Stimulated activated CD4-positive, alpha-beta T cell treated with anti-CD3 and anti-CD28 coated beads, Interleukin-1b, Interleukin-23, amount 100 ng/mL, for 48 hours (primary cell): ENCODE measurements at regions not wholly inside any gene's neighbourhood (a gene's known extent, or its start where the extent isn't known, plus 50 kb on each side); places are given as distances from the start of the nearest gene placed in this dataset.
"Not testable (repeated sequence)": the region's sequence is repeated elsewhere in the genome, so short reads cannot be mapped to it uniquely, and the experiment has no call there.

Source experiments
- DNase-seq: peaks from one replicate; pipeline ENCODE4 v3.0.0-alpha.2; 2020

DNA sequence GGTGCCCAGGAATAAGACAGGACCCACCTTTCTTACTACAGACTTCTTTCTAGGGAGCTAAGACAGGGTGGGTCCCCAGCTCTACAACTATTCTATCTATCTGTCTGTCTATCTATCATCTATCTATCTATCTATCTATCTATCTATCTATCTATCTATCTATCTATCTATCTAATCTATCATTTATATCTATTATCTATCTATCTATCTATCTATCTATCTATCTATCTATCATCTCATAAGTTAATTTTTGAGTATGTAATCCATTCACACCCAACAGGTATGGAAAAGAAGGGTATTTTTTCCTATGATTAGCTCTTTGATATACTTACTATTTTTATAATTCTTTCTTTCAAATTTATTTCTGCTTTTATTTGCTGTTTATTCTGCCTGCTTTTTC lies 55.9 kb downstream of the BAMBI start:
- DNase-seq, result no peak

DNA sequence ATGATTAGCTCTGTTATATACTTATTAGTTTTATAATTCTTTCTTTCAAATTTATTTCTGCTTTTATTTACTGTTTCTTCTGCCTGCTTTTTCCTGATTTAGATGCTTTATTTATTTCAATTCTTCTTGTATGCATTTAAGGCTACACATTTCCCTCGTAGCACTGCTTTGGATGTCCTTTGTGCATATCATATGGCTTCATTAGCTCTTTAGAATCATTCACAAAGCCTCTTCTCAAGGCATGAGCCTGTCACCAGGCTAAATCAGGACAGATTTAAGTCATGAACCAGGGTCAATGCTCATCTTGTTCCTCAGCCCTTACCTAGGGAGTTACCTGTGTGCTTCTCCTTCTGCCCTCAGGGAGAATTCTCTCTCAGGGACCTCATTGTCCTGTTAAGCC lies 56.3 kb downstream of the BAMBI start:
- no peak for DNase-seq

DNA sequence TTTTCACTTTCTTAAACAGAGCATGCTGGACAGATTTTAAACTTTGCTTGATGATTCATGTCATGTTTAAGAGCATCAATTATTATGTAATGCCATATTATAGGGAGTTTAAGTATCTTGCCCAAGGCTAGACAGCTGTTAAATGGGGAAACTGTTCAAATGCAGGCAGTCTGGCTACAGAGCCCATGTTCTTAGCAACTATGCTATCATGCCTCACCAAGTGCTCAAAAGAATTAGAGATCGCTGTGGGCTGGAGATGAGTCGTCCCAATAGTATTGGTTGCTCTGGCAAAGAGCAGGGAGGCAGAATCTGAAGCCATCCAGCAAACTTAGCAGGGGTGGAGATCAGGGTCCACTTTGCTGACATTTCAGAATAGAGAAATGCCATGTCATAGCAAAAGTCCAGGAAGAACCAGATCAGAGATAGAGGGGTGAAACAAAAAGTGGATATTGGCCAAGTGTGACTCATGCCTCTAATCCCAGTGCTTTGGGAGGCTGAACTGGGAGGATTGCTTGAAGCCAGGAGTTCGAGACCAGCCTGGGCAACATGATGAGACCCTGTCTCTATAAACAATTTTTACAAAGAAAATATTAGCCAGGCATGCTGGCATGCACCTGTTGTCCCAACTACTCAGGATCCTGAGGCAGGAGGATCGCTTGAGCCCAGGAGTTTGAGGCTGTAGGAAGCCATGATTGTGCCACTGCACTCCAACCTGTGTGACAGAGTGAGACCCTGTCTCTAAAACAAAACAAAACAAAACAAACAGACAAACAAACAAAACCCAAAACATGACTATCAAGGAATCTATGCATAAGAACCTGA lies 57.8 kb downstream of the BAMBI start:
- no peak for DNase-seq

DNA sequence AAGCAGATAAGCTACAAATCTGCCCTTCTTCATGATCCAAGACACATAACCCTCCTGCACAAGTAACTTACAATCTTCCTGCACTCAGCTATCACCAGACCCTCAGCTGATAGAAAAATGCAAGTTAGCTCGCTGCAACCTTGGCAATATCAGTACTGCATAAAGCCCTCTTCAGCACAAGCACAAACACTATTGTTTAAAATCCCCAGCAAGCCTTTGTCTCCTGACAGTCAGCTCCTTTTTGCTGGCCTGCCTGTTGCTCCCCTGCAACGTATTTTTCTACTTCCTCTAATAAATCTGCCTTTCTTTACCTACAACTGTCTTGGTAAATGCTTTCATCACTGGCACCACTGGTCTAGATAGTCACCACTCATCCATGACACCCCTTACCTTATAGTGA lies 59.8 kb downstream of the BAMBI start:
- DNase-seq, result no peak

DNA sequence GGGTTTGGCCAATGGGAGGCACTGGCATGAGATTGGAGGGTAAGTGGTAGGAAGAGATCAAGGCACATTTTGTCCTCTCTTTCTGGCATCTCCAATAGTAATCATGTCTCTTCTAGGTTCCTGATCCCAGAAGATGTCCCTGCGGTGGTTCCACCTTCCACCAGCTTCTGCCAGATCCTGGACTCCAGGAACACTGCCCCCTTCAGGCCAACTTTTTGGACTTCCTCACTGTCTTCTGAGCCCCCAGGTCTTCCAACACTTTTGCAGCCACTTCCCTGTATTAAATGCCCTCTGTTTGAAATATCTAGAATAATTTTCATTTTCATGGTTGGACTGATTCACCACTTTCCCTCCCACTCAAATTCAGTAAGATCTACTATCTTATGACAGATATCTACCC lies 60.9 kb downstream of the BAMBI start:
- DNase-seq, result no peak

DNA sequence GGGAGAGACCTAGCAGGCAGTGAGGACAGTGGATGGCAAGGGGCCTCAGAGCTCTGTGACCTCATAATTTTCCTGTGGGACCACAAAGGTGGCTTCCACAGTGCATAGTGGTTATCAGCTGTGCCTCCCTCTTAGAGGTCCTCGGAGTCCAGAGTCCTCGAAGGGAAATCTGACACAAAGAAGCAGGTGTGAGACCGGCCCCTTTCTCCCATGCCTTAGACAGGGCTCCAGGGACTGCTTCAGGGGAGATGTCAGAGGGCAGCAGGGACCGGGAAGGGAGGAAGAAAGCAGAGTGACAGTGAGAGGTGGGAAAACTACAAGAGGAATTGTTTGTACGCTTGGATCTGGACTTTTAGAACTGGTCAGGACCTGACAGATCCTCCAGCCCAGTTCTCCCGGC lies 66.3 kb downstream of the BAMBI start:
- no peak for DNase-seq

DNA sequence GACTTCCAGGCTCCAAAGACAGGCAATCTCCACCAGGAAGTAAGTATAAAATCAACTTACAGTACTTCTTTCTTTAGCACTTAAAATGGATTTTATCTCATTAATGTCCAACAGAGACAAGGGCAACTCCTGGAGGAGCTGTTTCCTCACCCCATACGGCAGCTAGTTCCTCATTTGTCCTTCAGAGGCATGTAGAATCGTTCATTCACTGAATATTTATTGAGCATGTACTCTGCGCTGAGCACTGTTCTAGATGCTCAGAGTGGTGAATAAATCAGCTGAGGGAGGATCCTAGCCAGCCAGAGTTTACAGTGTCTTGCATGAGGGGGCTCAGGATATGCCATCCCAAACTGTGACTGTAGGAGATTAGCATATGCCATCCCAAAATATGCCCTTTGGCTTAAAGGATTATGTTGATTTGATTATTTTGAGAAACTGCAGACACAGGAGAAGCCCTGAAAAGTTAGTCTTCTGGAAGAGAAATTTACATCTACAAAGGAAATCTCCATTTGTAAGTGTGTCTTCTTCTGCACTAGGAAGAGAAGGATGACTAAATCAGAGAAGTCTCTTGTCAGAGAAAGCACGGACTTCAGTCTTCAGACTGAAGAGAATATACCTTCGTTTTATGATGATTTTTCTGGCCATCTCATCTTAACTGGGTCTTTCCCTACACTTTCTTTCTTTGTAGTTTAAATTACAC lies 66.9 kb downstream of the BAMBI start:
- no peak for DNase-seq

DNA sequence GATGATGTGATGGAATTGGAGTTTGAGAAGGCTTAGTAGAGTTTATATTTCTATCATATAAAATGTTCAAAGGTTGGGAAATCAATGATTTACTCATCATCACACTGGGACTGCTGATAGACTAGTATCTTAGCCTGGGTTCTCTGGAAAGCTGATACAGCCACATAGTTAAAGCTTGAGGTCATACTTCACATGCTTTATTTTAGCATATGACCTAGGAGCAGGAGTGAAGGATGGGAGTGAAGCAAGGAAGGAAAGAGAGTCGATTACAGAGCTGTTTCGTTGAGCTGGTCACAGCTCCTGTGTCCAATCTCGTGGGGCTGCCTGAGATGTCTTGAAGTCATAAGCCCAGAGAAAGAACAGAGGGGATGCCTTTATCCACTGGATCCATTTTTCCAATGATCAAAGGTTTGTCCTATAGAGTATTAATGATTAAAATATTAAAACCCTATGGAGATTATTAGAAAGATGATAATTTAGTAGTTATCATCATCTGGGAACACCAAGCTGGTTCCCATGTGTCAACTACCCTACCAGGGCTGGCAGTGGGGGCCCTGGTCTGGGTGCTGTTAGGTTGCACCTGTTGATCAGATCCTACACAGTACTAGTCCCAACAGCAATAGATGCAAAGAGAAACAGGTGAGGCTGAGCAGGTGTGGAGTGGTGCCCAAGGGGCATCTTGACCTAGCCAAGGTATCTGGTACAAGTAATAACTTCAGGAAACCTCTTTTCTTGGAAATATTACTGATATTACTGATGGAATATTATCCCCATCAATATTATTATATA lies 77.8 kb downstream of the BAMBI start:
- DNase-seq, result no peak

DNA sequence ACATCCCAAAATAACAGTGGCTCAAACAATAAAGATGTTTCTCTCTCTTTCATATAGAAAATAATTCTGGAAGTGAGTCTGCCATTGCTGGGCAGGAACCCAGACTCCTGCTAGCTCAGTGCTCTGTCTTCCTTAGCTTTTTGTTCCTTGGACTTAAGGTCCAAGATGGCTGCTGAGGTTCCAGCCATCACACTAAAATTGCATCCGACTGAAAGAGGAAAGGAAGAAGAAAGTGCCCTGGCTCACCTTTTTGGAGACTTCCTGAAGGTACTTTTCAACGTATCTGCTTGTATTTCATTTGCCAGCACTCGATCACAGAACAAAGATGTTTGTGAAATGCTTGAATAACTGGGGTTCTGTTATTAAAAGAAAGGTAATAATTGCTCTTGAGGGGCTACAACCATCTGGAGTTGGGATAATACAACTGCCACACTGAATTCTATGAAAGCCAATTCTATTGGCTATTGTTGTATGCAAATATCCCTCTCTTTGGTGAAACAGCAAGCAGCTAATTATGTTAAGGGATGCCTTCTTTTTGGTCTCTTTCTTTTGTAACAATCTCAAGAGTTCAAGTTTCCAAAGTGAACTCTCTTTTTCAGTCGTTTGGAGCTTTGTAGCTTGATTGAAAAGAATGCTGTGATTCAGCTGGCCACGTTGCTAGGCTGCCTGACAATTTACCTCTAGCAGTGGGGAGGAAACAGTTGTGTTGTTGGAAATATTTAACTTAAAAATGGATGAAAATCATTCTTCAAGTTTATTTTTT lies 83.9 kb downstream of the BAMBI start:
- no peak for DNase-seq

DNA sequence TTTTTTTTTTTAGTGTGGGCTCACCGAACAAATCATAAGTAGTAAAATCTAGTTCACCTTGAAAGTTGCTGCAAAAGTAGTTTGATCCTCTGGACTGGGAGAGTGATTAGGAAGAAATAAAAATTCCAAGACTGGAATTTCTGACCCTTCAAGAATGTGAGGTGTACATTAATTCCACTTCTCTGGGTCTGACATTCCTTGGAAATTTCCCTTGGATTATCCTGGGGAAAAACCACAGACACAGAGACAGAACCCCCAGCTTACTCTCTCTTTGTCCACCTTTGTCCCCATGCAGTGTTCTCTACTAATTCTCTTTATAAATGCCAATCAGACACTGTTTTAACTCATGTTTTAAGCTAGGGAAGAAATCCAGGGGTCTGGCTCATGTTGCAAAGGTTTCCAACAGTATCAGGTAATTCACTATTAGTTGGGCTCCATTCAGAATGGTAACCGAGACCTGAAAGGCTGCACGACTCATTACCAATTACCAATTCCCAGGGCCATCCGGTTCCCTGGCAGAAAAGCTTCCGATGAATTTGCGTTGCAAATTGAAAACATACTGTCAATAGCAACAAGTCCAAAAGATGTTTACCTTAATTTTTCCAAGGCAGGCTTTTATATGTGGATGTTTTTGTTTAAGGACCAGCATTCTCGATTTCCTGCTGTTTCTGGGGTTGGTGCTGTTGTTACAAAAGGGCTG lies 86.3 kb downstream of the BAMBI start:
- no peak for DNase-seq

DNA sequence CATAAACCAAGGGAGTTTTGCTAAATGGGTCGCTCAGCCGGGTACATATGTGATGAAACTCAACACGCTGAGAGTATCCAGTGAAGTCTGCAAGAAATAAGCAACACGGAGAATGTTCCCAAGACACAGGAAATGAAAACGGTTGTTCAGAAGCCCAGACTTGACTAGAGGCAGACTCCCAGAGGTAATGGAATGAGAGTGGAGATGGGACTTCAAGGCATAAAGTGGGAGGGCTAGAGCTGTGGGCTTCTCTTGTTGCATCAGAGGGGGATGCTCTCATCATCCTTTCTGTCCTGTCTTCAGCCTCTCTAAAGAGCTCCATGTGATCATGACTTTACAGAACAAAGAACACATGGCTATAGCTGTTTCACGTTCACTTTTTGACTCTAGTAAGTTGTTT lies 88.3 kb downstream of the BAMBI start:
- no peak for DNase-seq

DNA sequence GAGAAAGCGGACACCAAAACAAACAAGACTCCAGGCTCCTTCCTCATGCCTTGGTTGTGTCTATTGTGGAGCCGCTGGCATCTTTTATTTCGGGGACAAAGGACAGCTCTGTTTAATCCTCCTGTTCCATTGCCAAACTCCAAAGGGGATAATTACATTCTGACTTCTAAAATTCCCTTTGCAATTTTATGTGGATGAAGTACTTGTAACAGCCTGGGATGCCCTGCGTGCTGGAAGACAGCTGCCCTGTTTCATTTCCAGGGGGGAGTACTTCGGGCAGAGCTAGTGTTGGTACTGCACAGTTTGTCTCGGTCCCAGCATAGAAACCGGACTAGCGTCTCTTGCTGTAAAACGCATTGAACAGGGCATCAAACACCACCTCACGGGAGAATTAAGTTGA lies 90.9 kb downstream of the BAMBI start:
- no peak for DNase-seq

DNA sequence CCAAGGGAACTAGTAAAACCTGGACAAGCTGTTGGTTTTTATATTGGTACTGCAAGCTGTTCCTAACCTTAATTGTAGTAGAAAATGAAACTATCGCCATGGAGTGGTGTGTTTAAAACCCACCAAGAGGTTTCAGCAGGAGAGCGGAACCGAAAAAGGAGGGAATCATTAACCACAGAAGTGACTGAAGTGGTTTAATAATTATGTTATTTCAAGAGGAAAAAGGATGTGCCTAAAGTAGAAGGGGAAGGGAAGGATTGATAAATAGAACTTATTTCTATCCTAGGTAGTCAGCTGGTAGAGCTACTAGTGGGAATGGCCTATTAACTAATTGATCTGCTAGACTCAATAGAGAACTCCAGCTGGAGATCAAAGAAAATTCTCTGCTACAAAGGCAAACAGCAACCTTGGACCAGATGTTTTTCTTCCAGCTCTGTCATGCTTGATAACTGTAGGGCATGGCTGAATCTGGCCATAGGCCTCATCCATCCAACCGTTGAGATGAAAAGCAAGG lies 91.8 kb downstream of the BAMBI start:
- DNase-seq, result no peak

DNA sequence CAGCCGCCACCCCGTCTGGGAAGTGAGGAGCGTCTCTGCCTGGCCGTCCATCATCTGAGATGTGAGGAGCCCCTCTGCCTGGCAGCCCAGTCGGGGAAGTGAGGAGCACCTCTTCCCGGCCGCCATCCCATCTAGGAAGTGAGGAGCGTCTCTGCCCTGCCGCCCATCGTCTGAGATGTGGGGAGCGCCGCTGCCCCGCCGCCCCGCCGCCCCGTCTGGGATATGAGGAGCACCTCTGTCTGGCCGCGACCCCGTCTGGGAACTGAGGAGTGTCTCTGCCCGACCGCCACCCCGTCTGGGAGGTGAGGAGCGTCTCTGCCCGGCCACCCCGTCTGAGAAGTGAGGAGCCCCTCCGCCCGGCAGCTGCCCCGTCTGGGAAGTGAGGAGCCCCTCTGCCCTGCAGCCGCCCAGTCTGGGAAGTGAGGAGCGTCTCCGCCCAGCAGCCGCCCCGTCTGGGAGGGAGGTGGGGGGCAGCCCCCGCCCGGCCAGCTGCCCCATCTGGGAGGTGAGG lies 94.3 kb downstream of the BAMBI start:
- DNase-seq, result not testable (repeated sequence)

DNA sequence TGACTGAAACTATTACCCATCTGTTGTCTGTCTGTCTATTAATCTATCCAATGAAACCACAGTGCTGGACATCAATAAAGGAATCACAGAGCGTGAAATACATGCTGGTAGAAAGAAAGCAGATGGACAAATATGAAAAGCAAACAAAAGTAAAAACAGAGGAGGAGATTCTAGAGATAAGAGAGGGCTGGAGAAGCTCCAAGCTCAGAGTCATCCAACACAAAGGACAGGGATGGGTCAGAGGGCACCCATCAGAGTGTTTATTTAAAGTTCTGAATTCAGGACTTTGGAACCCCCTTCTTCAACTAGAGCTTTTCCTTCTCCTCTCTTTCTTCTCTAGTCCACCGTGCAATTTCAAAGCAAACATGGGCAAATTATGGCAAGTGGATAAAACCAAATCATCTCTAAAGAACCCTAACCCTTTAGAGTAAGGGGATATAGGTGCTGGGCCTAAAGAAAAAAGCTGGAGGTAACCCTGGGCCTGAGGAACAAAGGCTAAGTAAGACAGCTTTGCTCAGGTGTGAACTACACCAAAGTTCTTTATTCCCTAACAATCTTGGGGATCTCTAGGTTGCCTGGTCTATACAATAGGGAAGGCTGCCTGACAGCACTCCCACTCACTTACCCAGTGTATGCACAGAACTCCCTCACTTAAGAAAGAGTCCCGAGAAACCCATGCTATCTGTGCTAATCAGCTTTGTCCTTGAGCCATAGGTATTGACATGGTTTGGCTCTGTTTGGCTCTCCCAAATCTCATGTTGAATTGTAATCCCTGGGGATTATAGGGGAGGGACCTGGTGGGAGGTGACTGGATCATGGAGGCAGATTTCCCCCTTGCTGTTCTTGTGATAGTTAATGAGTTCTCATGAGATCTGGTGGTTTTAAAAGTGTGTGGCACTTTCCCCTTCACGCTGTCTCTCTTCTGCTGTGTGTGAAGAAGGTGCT lies 97.0 kb downstream of the BAMBI start:
- DNase-seq, result no peak

DNA sequence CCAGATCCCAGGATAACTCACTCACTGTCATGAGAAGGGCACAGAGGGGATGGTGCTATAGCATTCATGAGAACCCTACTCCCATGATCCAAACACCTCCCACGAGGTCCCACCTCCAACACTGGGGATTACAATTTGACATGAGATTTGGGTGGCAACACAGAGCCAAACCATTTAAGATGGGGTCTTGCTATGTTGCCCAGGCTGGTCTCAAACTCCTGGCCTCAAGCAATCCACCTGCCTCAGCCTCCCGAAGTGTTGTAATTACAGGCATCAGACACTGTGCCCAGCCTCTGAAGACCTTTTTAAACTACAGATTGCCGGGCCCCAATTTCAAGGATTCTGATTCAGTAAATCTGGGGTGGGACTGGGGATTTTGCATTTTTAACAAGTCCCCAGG lies 98.5 kb downstream of the BAMBI start:
- DNase-seq, result no peak

DNA sequence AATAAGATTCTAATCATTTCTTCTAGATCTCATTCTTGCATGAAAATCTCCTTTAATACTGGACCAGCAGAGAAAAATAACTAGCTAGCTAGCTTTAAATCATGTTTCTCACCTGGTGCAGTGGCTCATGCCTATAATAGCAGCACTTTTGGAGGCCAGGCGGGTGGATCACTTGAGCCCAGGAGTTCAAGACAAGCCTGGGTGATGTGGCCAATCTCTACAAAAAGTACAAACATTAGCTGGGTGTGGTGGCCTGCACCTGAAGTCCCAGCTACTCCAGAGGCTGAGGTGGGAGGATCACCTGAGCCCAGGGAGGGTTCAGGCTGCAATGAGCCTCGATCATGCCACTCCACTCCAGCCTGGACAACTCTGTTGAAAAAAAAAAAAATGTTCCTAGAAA lies 99.2 kb downstream of the BAMBI start:
- DNase-seq, result no peak

DNA sequence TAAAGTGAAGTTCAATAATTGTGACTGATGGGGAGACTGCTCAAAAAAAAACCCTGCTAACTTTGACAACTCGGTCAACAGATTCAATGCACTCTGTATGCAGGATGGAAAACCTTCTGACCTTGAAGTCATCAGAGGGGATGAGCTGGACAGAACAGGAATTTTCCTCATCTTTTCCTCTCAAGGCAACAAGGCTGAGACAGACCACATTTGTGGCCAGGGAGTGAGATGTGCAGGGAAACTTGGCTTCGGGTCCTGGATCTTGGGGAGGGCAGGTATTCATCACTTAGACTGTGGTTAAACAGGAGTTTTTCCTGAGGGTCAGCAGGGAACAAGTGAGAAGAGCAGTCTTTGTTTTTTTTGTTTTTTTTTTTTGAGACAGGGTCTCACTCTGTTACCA lies 100.6 kb downstream of the BAMBI start:
- DNase-seq, result no peak

DNA sequence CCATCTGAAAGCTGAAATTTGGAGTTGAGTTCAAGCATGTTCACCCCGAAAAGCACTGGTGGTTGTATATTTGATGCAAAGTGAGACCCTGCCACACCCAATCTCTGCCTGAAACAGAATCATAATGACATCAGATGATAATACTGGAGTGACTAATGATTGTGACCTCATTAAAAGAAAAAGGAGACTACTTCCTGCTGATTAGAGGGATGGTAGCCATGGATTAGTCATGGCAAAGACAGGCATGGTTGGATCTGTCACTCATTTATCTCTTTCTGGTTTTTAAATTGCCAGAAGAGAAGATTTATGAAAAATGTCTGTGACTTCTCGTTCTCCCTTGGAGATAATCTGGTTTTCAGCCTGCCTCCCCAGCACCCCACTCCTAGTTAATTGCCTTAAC lies 101.2 kb downstream of the BAMBI start:
- DNase-seq, result no peak

DNA sequence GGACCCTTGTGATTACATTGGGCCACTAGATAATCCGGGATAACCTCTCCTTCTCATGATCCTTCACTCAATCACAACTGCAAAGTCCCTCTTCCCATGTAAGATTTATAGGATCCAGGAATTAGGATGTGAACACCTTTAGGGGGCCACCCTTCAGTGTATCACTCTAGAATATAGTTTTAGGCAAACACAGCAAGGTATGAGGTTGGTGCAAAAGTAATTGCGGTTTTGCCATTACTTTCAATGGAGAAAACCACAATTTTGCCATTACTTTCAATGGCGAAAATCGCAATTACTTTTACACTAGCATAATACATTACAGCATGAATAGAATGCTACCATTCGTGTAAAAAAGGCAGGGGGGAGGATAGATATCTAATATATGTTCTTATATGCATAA lies 104.0 kb downstream of the BAMBI start:
- no peak for DNase-seq

DNA sequence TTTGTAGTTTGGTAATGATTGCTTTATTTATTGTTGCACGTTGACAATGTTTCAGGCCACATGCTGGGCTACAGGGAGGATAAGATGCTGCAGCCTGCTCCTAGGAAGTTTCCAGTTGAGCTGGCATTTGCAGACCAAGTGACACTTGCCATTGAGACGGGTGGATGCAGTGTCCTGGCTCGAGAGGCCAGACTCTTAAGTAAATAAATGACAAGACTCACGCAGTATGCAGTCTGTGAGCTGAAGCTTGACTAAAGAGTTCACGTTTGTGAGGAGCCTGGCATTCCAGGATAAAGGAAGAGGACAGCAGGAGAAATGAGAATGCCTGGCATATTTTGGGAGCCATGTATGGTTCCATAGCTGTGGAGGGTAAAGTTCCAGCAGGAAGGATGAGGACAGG lies 105.8 kb downstream of the BAMBI start:
- DNase-seq, result no peak
